Renal cortex interstitium (tissue), 11 donors: ENCODE measurements at regions not wholly inside any gene's neighbourhood (a gene's known extent, or its start where the extent isn't known, plus 50 kb on each side); places are given as distances from the start of the nearest gene placed in this dataset.
"Not testable (repeated sequence)": the region's sequence is repeated elsewhere in the genome, so short reads cannot be mapped to it uniquely, and the experiment has no call there.

Experiments used
- DNase-seq, 11 donors: peaks; one replicate each; pipeline ENCODE4 v3.0.0-alpha.2; 2013; ENCODE audit warnings: low read depth in 9 of 11, low spot score in 4 of 11; ENCODE audit errors: extremely low read depth in 1 of 11

GRCh38 chrY:18599606-18600005 is 53.1 kb downstream of the HSFY1 start:
- DNase-seq = not testable (repeated sequence)

GRCh38 chrY:18601287-18601686 is 54.8 kb downstream of the HSFY1 start:
- DNase-seq = not testable (repeated sequence)

- not testable (repeated sequence) for DNase-seq
Observed at GRCh38 chrY:18606251-18606650, 59.7 kb downstream of the HSFY1 start.

GRCh38 chrY:18608205-18608604 is 61.7 kb downstream of the HSFY1 start:
- DNase-seq = not testable (repeated sequence)

GRCh38 chrY:18615809-18616208 is 69.3 kb downstream of the HSFY1 start:
- not testable (repeated sequence) for DNase-seq

GRCh38 chrY:18629805-18630516 is 83.4 kb downstream of the HSFY1 start:
- not testable (repeated sequence) for DNase-seq

GRCh38 chrY:18630571-18630970 is 84.1 kb downstream of the HSFY1 start:
- DNase-seq = not testable (repeated sequence)

GRCh38 chrY:18631610-18632009 is 85.1 kb downstream of the HSFY1 start:
- DNase-seq = not testable (repeated sequence)

- no peak for DNase-seq
Observed at GRCh38 chrY:18650746-18651145, 104.2 kb downstream of the HSFY1 start.

GRCh38 chrY:18664559-18664958 is 109.0 kb downstream of the HSFY2 start:
- no peak for DNase-seq

- peak in 3 of 11 donors; percentile 1 to 8 (median 2) for DNase-seq
Observed at GRCh38 chrY:18669790-18670189, 103.7 kb downstream of the HSFY2 start.

GRCh38 chrY:18671970-18672369 is 101.6 kb downstream of the HSFY2 start:
- no peak for DNase-seq

- DNase-seq = not testable (repeated sequence)
Observed at GRCh38 chrY:18686027-18686426, 87.5 kb downstream of the HSFY2 start.

- DNase-seq = not testable (repeated sequence)
Observed at GRCh38 chrY:18688362-18688761, 85.2 kb downstream of the HSFY2 start.

GRCh38 chrY:18689420-18689819 is 84.1 kb downstream of the HSFY2 start:
- DNase-seq = not testable (repeated sequence)

GRCh38 chrY:18689890-18690593 is 83.5 kb downstream of the HSFY2 start:
- DNase-seq = not testable (repeated sequence)

- not testable (repeated sequence) for DNase-seq
Observed at GRCh38 chrY:18696788-18697187, 76.7 kb downstream of the HSFY2 start.

- not testable (repeated sequence) for DNase-seq
Observed at GRCh38 chrY:18704198-18704597, 69.3 kb downstream of the HSFY2 start.

- DNase-seq = not testable (repeated sequence)
Observed at GRCh38 chrY:18711785-18712184, 61.8 kb downstream of the HSFY2 start.

GRCh38 chrY:18713760-18714159 is 59.8 kb downstream of the HSFY2 start:
- not testable (repeated sequence) for DNase-seq
